PC-3 (cell line): ENCODE measurements at regions not wholly inside any gene's neighbourhood (a gene's known extent, or its start where the extent isn't known, plus 50 kb on each side); places are given as distances from the start of the nearest gene placed in this dataset.
A peak's percentile ranks its signal among the peaks of the same experiment; 100 is the strongest.
"Not testable (repeated sequence)": the region's sequence is repeated elsewhere in the genome, so short reads cannot be mapped to it uniquely, and the experiment has no call there.

Experiments used
- ATAC-seq: fragments of 200-7000 bp; cut with Tn5 transposase; 2 replicates; pipeline ENCODE4 v1.9.1; 2020; ENCODE audit warnings: mild to moderate bottlenecking, moderate library complexity
- BruUV-seq: library from RNA; stranded (reverse); fragments of 400-500 nt; replicated peaks from 2 replicates; lab custom pipeline; 2021; lab: Mats Ljungman, UMichigan
- CTCF ChIA-PET: fragments of 300-600 bp; sonication (Branson Sonifier 250); formaldehyde crosslinking; loops from one replicate; lab custom pipeline; 2022; ENCODE audit warnings: antibody characterized with exemption; lab: Charles Lee
- POLR2A ChIA-PET: fragments of 300-600 bp; sonication (Branson Sonifier 250); formaldehyde crosslinking; loops from one replicate; lab custom pipeline; 2022; ENCODE audit warnings: antibody characterized with exemption; ENCODE audit not compliant: unreplicated experiment; lab: Charles Lee
- DNase-seq: peaks from one replicate; pipeline ENCODE4 v3.0.0-alpha.2; 2015
- H2AFZ ChIP-seq: fragments of 300-600 bp; sonication (generic); 2 replicates; pipeline ENCODE4 v1.6.0; 2016; ENCODE audit warnings: antibody characterized with exemption, low read length
- H3F3A ChIP-seq: fragments of 300-600 bp; sonication (generic); one replicate; pipeline ENCODE4 v1.6.0; 2017; ENCODE audit warnings: antibody characterized with exemption, low read length, control low read depth, mild to moderate bottlenecking; ENCODE audit not compliant: unreplicated experiment
- H3K27ac ChIP-seq: fragments of 300-600 bp; sonication (generic); 2 replicates; pipeline ENCODE4 v1.5.1; 2016; ENCODE audit warnings: mild to moderate bottlenecking, low read length
- H3K27me3 ChIP-seq: fragments of 300-600 bp; sonication (generic); 2 replicates; pipeline ENCODE4 v1.6.1; 2016; ENCODE audit warnings: low read length, mixed read lengths
- H3K36me3 ChIP-seq: fragments of 300-600 bp; sonication (generic); 2 replicates; pipeline ENCODE4 v1.6.1; 2016; ENCODE audit warnings: low read depth, mixed run types, low read length, mixed read lengths
- H3K4me1 ChIP-seq: fragments of 300-600 bp; sonication (generic); 2 replicates; pipeline ENCODE4 v1.5.1; 2016; ENCODE audit warnings: low read length; ENCODE audit not compliant: insufficient read depth
- H3K4me2 ChIP-seq: fragments of 300-600 bp; sonication (generic); 2 replicates; pipeline ENCODE4 v1.6.0; 2016; ENCODE audit warnings: low read length
- H3K4me3 ChIP-seq: fragments of 300-600 bp; sonication (generic); 2 replicates; pipeline ENCODE4 v1.5.1; 2016; ENCODE audit warnings: mild to moderate bottlenecking, low read length, mixed read lengths
- H3K79me2 ChIP-seq: fragments of 300-600 bp; sonication (generic); 2 replicates; pipeline ENCODE4 v1.6.1; 2017; ENCODE audit warnings: low read length, mixed read lengths
- H3K9ac ChIP-seq: fragments of 300-600 bp; sonication (generic); 2 replicates; pipeline ENCODE4 v1.6.0; 2016; ENCODE audit warnings: mild to moderate bottlenecking, low read length
- H3K9me2 ChIP-seq: fragments of 300-600 bp; sonication (generic); replicated peaks from 2 replicates; pipeline ENCODE4 v1.6.1; 2016; ENCODE audit warnings: mixed run types, low read length, mixed read lengths
- H3K9me3 ChIP-seq: fragments of 300-600 bp; sonication (generic); 2 replicates; pipeline ENCODE4 v1.6.1; 2016; ENCODE audit warnings: low read length, mixed read lengths
- H4K20me1 ChIP-seq: fragments of 300-600 bp; sonication (generic); 2 replicates; pipeline ENCODE4 v1.6.1; 2016; ENCODE audit warnings: low read length, mixed read lengths
- intact Hi-C: fragments of 100-400 bp; cut with micrococcal nuclease; formaldehyde crosslinking; loops from 2 replicates; pipeline ENCODE4 v1.9.0; 2023

- POLR2A ChIA-PET, H4K20me1 ChIP-seq, CTCF ChIA-PET, H3K9me2 ChIP-seq, BruUV-seq, DNase-seq, ATAC-seq, H3K4me3 ChIP-seq, H3K9me3 ChIP-seq, H3K27me3 ChIP-seq, H3K36me3 ChIP-seq, H3K4me2 ChIP-seq, H3K27ac ChIP-seq, intact Hi-C loops, H3K79me2 ChIP-seq, H2AFZ ChIP-seq, H3F3A ChIP-seq, H3K9ac ChIP-seq, H3K4me1 ChIP-seq: not testable (repeated sequence)
These were observed 1692.9 kb downstream of the SPATA31A7 start for GRCh38 chr9:62882717-62883116.

DNA sequence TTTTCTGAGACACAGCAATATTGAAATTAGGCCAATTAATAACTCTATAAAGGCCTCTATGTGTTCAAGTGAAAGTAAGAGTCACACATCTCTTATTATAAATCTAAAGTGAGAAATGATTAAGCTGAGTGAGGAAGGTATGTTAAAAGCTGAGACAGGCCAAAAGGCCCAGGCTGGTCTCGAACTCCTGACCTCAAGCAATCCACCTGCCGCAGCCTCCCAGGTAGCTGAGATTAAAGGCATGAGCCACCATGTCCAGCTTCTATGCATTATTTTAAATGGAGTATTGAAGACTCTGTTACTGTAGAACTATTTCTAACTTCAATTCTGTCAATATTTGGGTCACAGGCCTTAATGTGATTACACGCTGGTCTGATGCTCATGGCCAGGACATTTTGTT, 1706.9 kb downstream of the SPATA31A7 start:
- H3K4me2 ChIP-seq, H3K27me3 ChIP-seq, H3K27ac ChIP-seq: not testable (repeated sequence)

GRCh38 chr9:62897411-62898225, 1707.8 kb downstream of the SPATA31A7 start:
- TSS peak; percentile 66 for BruUV-seq

More for the DNA sequence above, 1706.9 kb downstream of the SPATA31A7 start:
- ATAC-seq, H3K4me3 ChIP-seq, H3K4me1 ChIP-seq, DNase-seq, H3F3A ChIP-seq, CTCF ChIA-PET, H3K36me3 ChIP-seq, H4K20me1 ChIP-seq, H3K9ac ChIP-seq, POLR2A ChIA-PET, H3K79me2 ChIP-seq, BruUV-seq, intact Hi-C loops, H2AFZ ChIP-seq, H3K9me2 ChIP-seq, H3K9me3 ChIP-seq: not testable (repeated sequence)

GRCh38 chr9:62899666-62900065, 1709.8 kb downstream of the SPATA31A7 start:
- CTCF ChIA-PET, H3F3A ChIP-seq, intact Hi-C loops, H3K9me3 ChIP-seq, H3K4me1 ChIP-seq, BruUV-seq, H3K4me3 ChIP-seq, ATAC-seq, H3K4me2 ChIP-seq, DNase-seq, H3K9ac ChIP-seq, H2AFZ ChIP-seq, H3K79me2 ChIP-seq, H4K20me1 ChIP-seq, H3K9me2 ChIP-seq, H3K36me3 ChIP-seq, H3K27me3 ChIP-seq, POLR2A ChIA-PET, H3K27ac ChIP-seq: not testable (repeated sequence)

More at GRCh38 chr9:62897411-62898225, 1707.8 kb downstream of the SPATA31A7 start:
- Histone ChIP-seq H3K9ac (peak overlapping the region; percentile 67), H3K27ac (peak overlapping the region; percentile 41), H3K4me2 (peak overlapping the region; percentile 67), H2AFZ (0 out of 2 replicates have a peak overlapping the region, but pooled peaks have one; percentile 59), H3K4me3 (peak overlapping the region; percentile 62)
- H3F3A ChIP-seq, H4K20me1 ChIP-seq, ATAC-seq, H3K9me2 ChIP-seq, CTCF ChIA-PET, intact Hi-C loops, H3K36me3 ChIP-seq, POLR2A ChIA-PET, H3K79me2 ChIP-seq, H3K27me3 ChIP-seq, H3K9me3 ChIP-seq, H3K4me1 ChIP-seq: not testable (repeated sequence)
- DNase-seq, result peak; percentile 26

- H3K4me2 ChIP-seq, DNase-seq, H3K4me1 ChIP-seq, H3K27me3 ChIP-seq, ATAC-seq, CTCF ChIA-PET, intact Hi-C loops, H3K9me3 ChIP-seq, H3F3A ChIP-seq, H4K20me1 ChIP-seq, H3K9ac ChIP-seq, H3K4me3 ChIP-seq, H3K79me2 ChIP-seq, H3K27ac ChIP-seq, POLR2A ChIA-PET, H3K9me2 ChIP-seq, H2AFZ ChIP-seq, H3K36me3 ChIP-seq, BruUV-seq: not testable (repeated sequence)
These were observed 1714.2 kb downstream of the SPATA31A7 start for GRCh38 chr9:62904061-62904460.

DNA sequence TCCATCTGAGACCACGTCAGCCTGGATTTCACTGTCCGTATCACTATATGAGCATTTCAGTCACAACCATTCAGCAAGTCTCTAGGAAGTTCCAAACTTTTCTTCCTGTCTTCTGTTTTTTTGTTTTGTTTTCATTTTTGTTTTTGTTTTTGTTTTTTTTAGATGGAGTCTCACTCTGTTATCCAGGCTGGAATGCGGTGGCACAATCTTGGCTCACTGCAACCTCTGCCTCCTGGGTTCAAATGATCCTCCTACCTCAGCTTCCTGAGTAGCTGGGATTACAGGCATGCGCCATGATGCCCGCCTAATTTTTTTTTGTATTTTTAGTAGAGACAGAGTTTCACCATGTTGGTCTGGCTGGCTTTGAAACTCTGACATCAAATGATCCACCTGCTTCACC, 1715.9 kb downstream of the SPATA31A7 start:
- H3K36me3 ChIP-seq, H3K4me1 ChIP-seq, H3K9me2 ChIP-seq, H2AFZ ChIP-seq, CTCF ChIA-PET, H4K20me1 ChIP-seq, ATAC-seq, BruUV-seq, H3K4me3 ChIP-seq, H3K9me3 ChIP-seq, H3K27ac ChIP-seq, H3K4me2 ChIP-seq, H3F3A ChIP-seq, POLR2A ChIA-PET, DNase-seq, H3K79me2 ChIP-seq, intact Hi-C loops, H3K9ac ChIP-seq, H3K27me3 ChIP-seq: not testable (repeated sequence)
